PFSK-1 (cell line): ENCODE measurements at regions not wholly inside any gene's neighbourhood (a gene's known extent, or its start where the extent isn't known, plus 50 kb on each side); places are given as distances from the start of the nearest gene placed in this dataset.

Source experiments
- POLR2AphosphoS5 ChIP-seq: IDR thresholded peaks from 2 replicates; pipeline ENCODE4 v1.6.1; 2012; ENCODE audit warnings: low read depth, mild to moderate bottlenecking, control low read depth, low read length, moderate library complexity
- REST ChIP-seq, 2 experiments: IDR thresholded peaks; 2 replicates each; pipeline versions ENCODE4 v1.6.1 to v1.8.0; 2011 to 2012; ENCODE audit warnings: low read depth in 2 of 2, low read length in 2 of 2, control low read depth in 1 of 2, inconsistent platforms in 1 of 2, mild to moderate bottlenecking in 1 of 2, moderate library complexity in 1 of 2; ENCODE audit not compliant: insufficient read depth in 1 of 2
- SIN3A ChIP-seq: IDR thresholded peaks from 2 replicates; pipeline ENCODE4 v1.6.1; 2012; ENCODE audit warnings: mild to moderate bottlenecking, low read length, moderate library complexity, borderline replicate concordance; ENCODE audit not compliant: insufficient read depth

- TF ChIP-seq REST (IDR thresholded peaks at IDR 0.05; ENCODE audit: insufficient read depth in 1 of 2, low read depth in 2 of 2, low read length in 2 of 2) (no peak), POLR2AphosphoS5 (no peak), SIN3A (no peak)
Measured at GRCh38 chr10:4768416-4768815, 57.6 kb upstream of the AKR1E2 start.
